Transverse colon (tissue), 4 donors: ENCODE measurements at regions not wholly inside any gene's neighbourhood (a gene's known extent, or its start where the extent isn't known, plus 50 kb on each side); places are given as distances from the start of the nearest gene placed in this dataset.

Experiments
- CTCF ChIP-seq, 5 experiments: fragments of 200-600 bp in 3 of 5; fragments of 450-650 bp in 2 of 5; sonication (generic) in 3 of 5; IDR thresholded peaks; 1 replicate in 2 of 5; 2 replicates in 3 of 5; pipeline ENCODE4 v1.5.1; 2016 to 2017; ENCODE audit warnings: antibody characterized with exemption in 5 of 5, inconsistent platforms in 3 of 5, mild to moderate bottlenecking in 2 of 5, moderate library complexity in 1 of 5
- EP300 ChIP-seq: sonication (generic); formaldehyde crosslinking; IDR thresholded peaks from one replicate; pipeline ENCODE4 v1.6.1; 2017; ENCODE audit warnings: antibody characterized with exemption, low read depth
- POLR2A ChIP-seq: fragments of 450-650 bp; IDR thresholded peaks from one replicate; pipeline ENCODE4 v1.6.1; 2016; ENCODE audit warnings: antibody characterized with exemption, mild to moderate bottlenecking, moderate library complexity
- POLR2AphosphoS5 ChIP-seq, 3 donors: sonication (generic); formaldehyde crosslinking; IDR thresholded peaks; one replicate each; pipeline ENCODE4 v1.6.1; 2016; ENCODE audit warnings: antibody characterized with exemption in 3 of 3

DNA sequence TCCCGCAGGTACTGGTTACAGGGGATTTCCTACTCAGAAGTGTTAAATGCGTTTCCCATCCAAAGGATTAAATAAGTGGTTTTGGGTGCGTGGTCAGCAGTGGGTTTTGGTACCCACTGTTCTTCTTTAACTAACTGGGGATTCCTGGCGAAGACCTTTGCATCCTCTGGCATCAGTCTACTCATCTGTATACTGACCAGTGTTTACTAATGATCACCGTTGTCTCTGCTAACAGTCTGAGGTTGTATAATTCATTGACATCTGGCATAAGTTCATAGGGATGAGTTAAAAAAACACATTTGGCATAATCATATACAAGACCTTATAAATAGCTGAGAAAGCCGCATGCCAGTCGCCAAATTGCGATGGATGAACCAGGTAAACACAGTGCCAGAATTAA lies 339.1 kb downstream of the PMP22 start:
- TF ChIP-seq CTCF (IDR thresholded peaks at IDR 0.05), result no peak
- no peak for TF ChIP-seq POLR2AphosphoS5 (IDR thresholded peaks at IDR 0.05)
- no peak for TF ChIP-seq POLR2A
- TF ChIP-seq EP300, result no peak
